HCT116 (cell line): ENCODE measurements at regions not wholly inside any gene's neighbourhood (a gene's known extent, or its start where the extent isn't known, plus 50 kb on each side); places are given as distances from the start of the nearest gene placed in this dataset.

Source experiments
- ATAC-seq: fragments of 200-7000 bp; cut with Tn5 transposase; 2 replicates; pipeline ENCODE4 v1.9.1; 2020; ENCODE audit warnings: mild to moderate bottlenecking, moderate library complexity
- BruUV-seq: library from RNA; stranded (reverse); fragments of 400-500 nt; replicated peaks from 2 replicates; lab custom pipeline; 2021; lab: Mats Ljungman, UMichigan
- CTCF ChIA-PET: fragments of 300-600 bp; sonication (Branson Sonifier 250); formaldehyde crosslinking; loops from one replicate; lab custom pipeline; 2021; ENCODE audit warnings: antibody characterized with exemption; lab: Charles Lee
- POLR2A ChIA-PET: fragments of 300-600, 350-600 bp; sonication (Branson Sonifier 250); formaldehyde crosslinking; loops from one replicate; lab custom pipeline; 2021; ENCODE audit warnings: antibody characterized with exemption; lab: Charles Lee
- RAD21 ChIA-PET, 2 experiments: fragments of 300-600 bp; sonication (Branson Sonifier 250); formaldehyde crosslinking; loops; one replicate each; lab custom pipeline; 2023; ENCODE audit warnings: low total read pairs in 2 of 2; ENCODE audit not compliant: uncharacterized antibody in 2 of 2, unreplicated experiment in 2 of 2, low non-redundant PET in 1 of 2; lab: Charles Lee
- DNase-seq: peaks from one replicate; pipeline ENCODE4 v3.0.0-alpha.2; 2010; ENCODE audit warnings: low read depth, low spot score
- H2AFZ ChIP-seq: fragments of 200-600 bp; shearing (Covaris generic), sonication (generic); 2 replicates; pipeline ENCODE4 v1.6.1; 2017; ENCODE audit warnings: low read depth, mixed run types, mixed read lengths, antibody characterized with exemption, low read length; ENCODE audit not compliant: poor library complexity, severe bottlenecking
- H3K27ac ChIP-seq: 2 replicates; pipeline ENCODE4 v1.5.1; 2012; ENCODE audit warnings: low read depth, low read length
- H3K27me3 ChIP-seq: fragments of 200-600 bp; sonication (generic); 2 replicates; pipeline ENCODE4 v1.6.1; 2016; ENCODE audit warnings: mixed run types, low read length, mixed read lengths; ENCODE audit not compliant: insufficient read depth
- H3K36me3 ChIP-seq, 2 experiments: fragments of 200-500 bp in 1 of 2; fragments of 200-600 bp in 1 of 2; sonication (Bioruptor generic) in 1 of 2; sonication (generic) in 1 of 2; 2 replicates each; pipeline versions ENCODE4 v1.5.1 to v1.6.1; 2014 to 2016; ENCODE audit warnings: low read length in 2 of 2, inconsistent platforms in 1 of 2, mixed read lengths in 1 of 2, mixed run types in 1 of 2; ENCODE audit not compliant: insufficient read depth in 2 of 2, control insufficient read depth in 1 of 2
- H3K4me1 ChIP-seq, 2 experiments: fragments of 200-600 bp in 1 of 2; sonication (generic) in 1 of 2; 2 replicates each; pipeline versions ENCODE4 v1.5.1 to v1.6.1; 2012 to 2017; ENCODE audit warnings: low read length in 2 of 2, inconsistent platforms in 1 of 2, mild to moderate bottlenecking in 1 of 2, mixed read lengths in 1 of 2, mixed run types in 1 of 2, moderate library complexity in 1 of 2; ENCODE audit not compliant: insufficient read depth in 2 of 2, control insufficient read depth in 1 of 2
- H3K4me2 ChIP-seq: fragments of 200-600 bp; sonication (generic); 2 replicates; pipeline ENCODE4 v1.6.1; 2017; ENCODE audit warnings: mixed run types, low read length, mixed read lengths
- H3K4me3 ChIP-seq, 2 experiments: fragments of 200-600 bp in 1 of 2; sonication (generic) in 1 of 2; replicated peaks in 1 of 2; 2 replicates each; pipeline ENCODE4 v1.5.1; 2011 to 2016; ENCODE audit warnings: low read length in 2 of 2, control low read depth in 1 of 2, low read depth in 1 of 2, mild to moderate bottlenecking in 1 of 2, mixed read lengths in 1 of 2, mixed run types in 1 of 2
- H3K79me2 ChIP-seq: fragments of 200-600 bp; sonication (generic); 2 replicates; pipeline ENCODE4 v1.6.1; 2017; ENCODE audit warnings: mild to moderate bottlenecking, mixed run types, low read length, moderate library complexity, mixed read lengths; ENCODE audit not compliant: insufficient read depth
- H3K9ac ChIP-seq: fragments of 200-600 bp; sonication (generic); 2 replicates; pipeline ENCODE4 v1.6.1; 2016; ENCODE audit warnings: low read length, mixed read lengths
- H3K9me2 ChIP-seq: fragments of 200-600 bp; sonication (generic), shearing (Covaris generic); 2 replicates; pipeline ENCODE4 v1.6.1; 2017; ENCODE audit warnings: mixed run types, mild to moderate bottlenecking, moderate library complexity; ENCODE audit not compliant: insufficient read depth
- H3K9me3 ChIP-seq, 2 experiments: fragments of 200-500 bp in 1 of 2; fragments of 200-600 bp in 1 of 2; sonication (Bioruptor generic) in 1 of 2; sonication (generic) in 1 of 2; 2 replicates each; pipeline ENCODE4 v1.6.1; 2014 to 2017; ENCODE audit warnings: low read length in 2 of 2, mixed read lengths in 2 of 2, inconsistent platforms in 1 of 2, low read depth in 1 of 2, mild to moderate bottlenecking in 1 of 2, mixed run types in 1 of 2, moderate library complexity in 1 of 2; ENCODE audit not compliant: control insufficient read depth in 1 of 2, insufficient read depth in 1 of 2
- H4K20me1 ChIP-seq: fragments of 200-600 bp; sonication (generic), shearing (Covaris generic); 2 replicates; pipeline ENCODE4 v1.6.1; 2017; ENCODE audit warnings: mixed run types, mild to moderate bottlenecking, moderate library complexity; ENCODE audit not compliant: insufficient read depth
- CBX3 ChIP-seq: IDR thresholded peaks from 2 replicates; pipeline ENCODE4 v1.6.1; 2012; ENCODE audit warnings: low read depth
- CEBPB ChIP-seq: IDR thresholded peaks from 2 replicates; pipeline ENCODE4 v1.6.1; 2012; ENCODE audit warnings: low read depth
- CTCF ChIP-seq, 3 experiments: fragments of 200-600 bp in 1 of 3; sonication (generic) in 1 of 3; IDR thresholded peaks in 2 of 3; conservative IDR thresholded peaks in 1 of 3; 2 replicates each; pipeline ENCODE4 v1.5.1; 2012 to 2017; ENCODE audit warnings: low read depth in 2 of 3, low read length in 2 of 3, antibody characterized with exemption in 1 of 3, borderline replicate concordance in 1 of 3, control low read depth in 1 of 3, mild to moderate bottlenecking in 1 of 3, mixed read lengths in 1 of 3, mixed run types in 1 of 3, moderate library complexity in 1 of 3; ENCODE audit not compliant: insufficient read depth in 1 of 3
- EGR1 ChIP-seq: IDR thresholded peaks from 2 replicates; pipeline ENCODE4 v1.6.1; 2012; ENCODE audit warnings: low read depth
- EZH2 ChIP-seq: fragments of 200-600 bp; sonication (generic); IDR thresholded peaks from 2 replicates; pipeline ENCODE4 v1.6.1; 2017; ENCODE audit warnings: antibody characterized with exemption, mixed run types
- EZH2phosphoT487 ChIP-seq: fragments of 200-600 bp; IDR thresholded peaks from 2 replicates; pipeline ENCODE4 v1.6.1; 2018; ENCODE audit warnings: antibody characterized with exemption, borderline replicate concordance
- FOSL1 ChIP-seq: IDR thresholded peaks from 2 replicates; pipeline ENCODE4 v1.6.1; 2012; ENCODE audit warnings: low read depth
- JUND ChIP-seq: IDR thresholded peaks from 2 replicates; pipeline ENCODE4 v1.6.1; 2012
- MAX ChIP-seq: IDR thresholded peaks from 2 replicates; pipeline ENCODE4 v1.6.1; 2012
- POLR2AphosphoS5 ChIP-seq: IDR thresholded peaks from 2 replicates; pipeline ENCODE4 v1.6.1; 2011; ENCODE audit warnings: mild to moderate bottlenecking, low read depth, low read length, moderate library complexity
- RAD21 ChIP-seq: IDR thresholded peaks from 2 replicates; pipeline ENCODE4 v1.6.1; 2012; ENCODE audit warnings: low read depth, mild to moderate bottlenecking
- SIN3A ChIP-seq: IDR thresholded peaks from 2 replicates; pipeline ENCODE4 v1.6.1; 2012; ENCODE audit warnings: low read depth
- SP1 ChIP-seq: IDR thresholded peaks from 2 replicates; pipeline ENCODE4 v1.6.1; 2012; ENCODE audit warnings: low read depth
- SRF ChIP-seq: IDR thresholded peaks from 2 replicates; pipeline ENCODE4 v1.6.1; 2012; ENCODE audit warnings: low read depth
- YY1 ChIP-seq: IDR thresholded peaks from 2 replicates; pipeline ENCODE4 v1.6.1; 2011; ENCODE audit warnings: low read length, low read depth, moderate library complexity, mild to moderate bottlenecking; ENCODE audit not compliant: insufficient replicate concordance; ENCODE audit errors: extremely low read depth
- ZFX ChIP-seq: fragments of 450-650 bp; IDR thresholded peaks from 2 replicates; pipeline ENCODE4 v1.6.1; 2017
- ZNF274 ChIP-seq: fragments of 200-500 bp; sonication (Bioruptor generic); IDR thresholded peaks from 2 replicates; pipeline ENCODE4 v1.6.1; 2014; ENCODE audit warnings: mild to moderate bottlenecking, low read depth, low read length, inconsistent platforms
- intact Hi-C: fragments of 100-400 bp; cut with micrococcal nuclease; formaldehyde crosslinking; loops from 2 replicates; pipeline ENCODE4 v1.10.0; 2022

- Histone ChIP-seq H3K9me3 (no peaks in the 10 kb centered on the region), H3K27ac (no peak overlapping the region), H3K27me3 (no peaks in the 10 kb centered on the region), H3K9me2 (no peaks in the 10 kb centered on the region), H3K9ac (no peak overlapping the region), H3K4me2 (no peak overlapping the region), H3K4me3 (no peak overlapping the region), H4K20me1 (no peaks in the 10 kb centered on the region), H3K36me3 (no peaks in the 10 kb centered on the region), H3K79me2 (no peaks in the 10 kb centered on the region), H2AFZ (no peak overlapping the region)
- no peak for DNase-seq
- intact Hi-C loops, result loop anchor here (5.0 to 10.0 kb wide), 4 partner anchors 401 to 946 kb away; no protein-coding TSS in a partner anchor
- no TSS peak for BruUV-seq
- ChIA-PET POLR2A (no interaction called here), RAD21 (no interaction called here)
- peak; percentile 63 for TF ChIP-seq RAD21
- TF ChIP-seq EZH2phosphoT487, result no peak
- peak; percentile 23 to 51 (median 29); a peak in 5 of 6 replicates for TF ChIP-seq CTCF (IDR thresholded peaks at IDR 0.05 in 2 of 3, conservative IDR thresholded peaks at IDR 0.05 in 1 of 3; ENCODE audit: borderline replicate concordance in 1 of 3, insufficient read depth in 1 of 3, low read depth in 2 of 3, low read length in 2 of 3)
- TF ChIP-seq SIN3A, result no peak
- no peak for TF ChIP-seq SRF
- TF ChIP-seq, all 23 proteins: peak for 2
- peaks cover 5 to 12% of the 10 kb centered on the region in 2 experiments; a peak in 3 of 4 replicates for H3K4me1 ChIP-seq
- peak; percentile 54; the same call in 1 of the 2 replicates for ATAC-seq
- CTCF ChIA-PET, result interaction anchor here (0.8 to 1.8 kb wide), 5 partner anchors 8 to 1015 kb away, joined by 3 to 7 read pairs (median 3); no protein-coding TSS in a partner anchor
Measured at GRCh38 chr6:126176282-126176681, 163.6 kb upstream of the CENPW start.

- ATAC-seq, result peak; percentile 90
- RAD21 ChIA-PET, result no interaction called here
Measured at GRCh38 chr6:126180585-126180984, 159.3 kb upstream of the CENPW start.

More at GRCh38 chr6:126180585-126180984, 159.3 kb upstream of the CENPW start:
- no peak for TF ChIP-seq ZFX
- no peak for TF ChIP-seq ZNF274
- 0 out of 2 replicates have a peak, but pooled peaks have one; percentile 27 for TF ChIP-seq SRF
- peak; percentile 91 for TF ChIP-seq CEBPB
- TF ChIP-seq SIN3A, result peak; percentile 58; the same call in 1 of the 2 replicates
- TF ChIP-seq EZH2, result no peak
- TF ChIP-seq POLR2AphosphoS5, result peak; percentile 18; the same call in 1 of the 2 replicates
- peak; percentile 21; the same call in 1 of the 2 replicates for TF ChIP-seq EGR1
- peak; percentile 85 for TF ChIP-seq JUND
- TF ChIP-seq FOSL1, result peak; percentile 91
- TF ChIP-seq RAD21, result no peak
- peak; percentile 69; the same call in 1 of the 2 replicates for TF ChIP-seq MAX
- peak; percentile 83 for TF ChIP-seq SP1
- peak; percentile 76 for TF ChIP-seq CBX3
- no peak for TF ChIP-seq YY1
- Histone ChIP-seq H3K27me3 (no peaks in the 10 kb centered on the region), H3K4me1 (peaks cover 13 to 31% of the 10 kb centered on the region in 2 experiments), H3K9me2 (no peaks in the 10 kb centered on the region), H3K9ac (no peak overlapping the region), H3K27ac (no peak overlapping the region), H3K9me3 (no peaks in the 10 kb centered on the region), H3K4me3 (no peak overlapping the region), H2AFZ (no peak overlapping the region), H4K20me1 (no peaks in the 10 kb centered on the region), H3K4me2 (peak overlapping the region; percentile 44), H3K79me2 (no peaks in the 10 kb centered on the region), H3K36me3 (no peaks in the 10 kb centered on the region)
- CTCF ChIA-PET, result no interaction called here
- no TSS peak for BruUV-seq
- intact Hi-C loops, result no loop called here
- POLR2A ChIA-PET, result no interaction called here
- DNase-seq, result peak; percentile 89
